ENCODE measurements at regions not wholly inside any gene's neighbourhood (a gene's known extent, or its start where the extent isn't known, plus 50 kb on each side); places are given as distances from the start of the nearest gene placed in this dataset.
A peak's percentile ranks its signal among the peaks of the same experiment; 100 is the strongest.

- Mint-ChIP-seq H3K27ac (no peak overlapping the region), H3K9me3 (peaks cover under 1% of the 10 kb centered on the region in 2 donors)
- DNase-seq (ENCODE audit: low spot score in 2 of 2), result no peak
Measured at GRCh38 chr2:122884889-122885288, 1129.4 kb downstream of the TSN start.

GRCh38 chr2:122885436-122885835, 1130.0 kb downstream of the TSN start:
- H3K9me3 Mint-ChIP-seq, result peaks cover 6% of the 10 kb centered on the region in 2 donors
- H3K36me3 Mint-ChIP-seq, result no peaks in the 10 kb centered on the region
- DNase-seq (ENCODE audit: low spot score in 2 of 2) (no peak), ATAC-seq (no peak)
- H3K27ac Mint-ChIP-seq, result no peak overlapping the region

More at GRCh38 chr2:122884889-122885288, 1129.4 kb downstream of the TSN start:
- no peak for ATAC-seq
- H3K36me3 Mint-ChIP-seq, result no peaks in the 10 kb centered on the region

- Mint-ChIP-seq H3K27ac (no peak overlapping the region), H3K36me3 (no peaks in the 10 kb centered on the region), H3K9me3 (peaks cover 7% of the 10 kb centered on the region in 2 donors)
- ATAC-seq, result no peak
- DNase-seq (ENCODE audit: low spot score in 2 of 2), result no peak
Measured at GRCh38 chr2:122886479-122887145, 1131.2 kb downstream of the TSN start.

- no peak for ATAC-seq
- peaks cover 26 to 30% of the 10 kb centered on the region in 2 donors for H3K9me3 Mint-ChIP-seq
- H3K27ac Mint-ChIP-seq, result no peak overlapping the region
- H3K36me3 Mint-ChIP-seq, result no peaks in the 10 kb centered on the region
- DNase-seq (ENCODE audit: low spot score in 2 of 2), result no peak
Measured at GRCh38 chr2:122899614-122900013, 1125.5 kb upstream of the CNTNAP5 start.

- H3K27ac Mint-ChIP-seq, result no peak overlapping the region
- H3K36me3 Mint-ChIP-seq, result no peaks in the 10 kb centered on the region
- peaks cover 3 to 12% of the 10 kb centered on the region in 2 donors for H3K9me3 Mint-ChIP-seq
- DNase-seq (ENCODE audit: low spot score in 2 of 2), result no peak
- no peak for ATAC-seq
Measured at GRCh38 chr2:122905431-122905830, 1119.7 kb upstream of the CNTNAP5 start.

GRCh38 chr2:122908159-122908558, 1116.9 kb upstream of the CNTNAP5 start:
- Mint-ChIP-seq H3K9me3 (peaks cover 5 to 8% of the 10 kb centered on the region in 2 donors), H3K36me3 (no peaks in the 10 kb centered on the region), H3K27ac (no peak overlapping the region)
- ATAC-seq, result no peak
- DNase-seq (ENCODE audit: low spot score in 2 of 2), result no peak

GRCh38 chr2:122927197-122927596, 1097.9 kb upstream of the CNTNAP5 start:
- Mint-ChIP-seq H3K27ac (no peak overlapping the region), H3K36me3 (peaks cover 7 to 15% of the 10 kb centered on the region in 2 donors), H3K9me3 (peaks cover 25 to 29% of the 10 kb centered on the region in 2 donors)
- DNase-seq (ENCODE audit: low spot score in 2 of 2) (no peak), ATAC-seq (no peak)

- peaks cover 7 to 15% of the 10 kb centered on the region in 2 donors for H3K36me3 Mint-ChIP-seq
- H3K27ac Mint-ChIP-seq, result no peak overlapping the region
- no peak for ATAC-seq
- DNase-seq (ENCODE audit: low spot score in 2 of 2), result no peak
- H3K9me3 Mint-ChIP-seq, result peaks cover 25 to 29% of the 10 kb centered on the region in 2 donors
Measured at GRCh38 chr2:122927710-122928557, 1097.2 kb upstream of the CNTNAP5 start.

- DNase-seq (ENCODE audit: low spot score in 2 of 2), result no peak
- Mint-ChIP-seq H3K9me3 (peaks cover 22 to 25% of the 10 kb centered on the region in 2 donors), H3K36me3 (peaks cover 7 to 15% of the 10 kb centered on the region in 2 donors), H3K27ac (peak overlapping the region in 1 of 2 donors; percentile 24)
- no peak for ATAC-seq
Measured at GRCh38 chr2:122929347-122929746, 1095.7 kb upstream of the CNTNAP5 start.

GRCh38 chr2:122935506-122935905, 1089.6 kb upstream of the CNTNAP5 start:
- DNase-seq (ENCODE audit: low spot score in 2 of 2), result no peak
- peaks cover 0 to 11% of the 10 kb centered on the region in 2 donors for H3K9me3 Mint-ChIP-seq
- no peak for ATAC-seq
- no peaks in the 10 kb centered on the region for H3K36me3 Mint-ChIP-seq
- H3K27ac Mint-ChIP-seq, result no peak overlapping the region

- Mint-ChIP-seq H3K9me3 (peaks cover 5 to 7% of the 10 kb centered on the region in 2 donors), H3K36me3 (no peaks in the 10 kb centered on the region), H3K27ac (no peak overlapping the region)
- ATAC-seq, result no peak
- no peak for DNase-seq (ENCODE audit: low spot score in 2 of 2)
Measured at GRCh38 chr2:122939796-122940195, 1085.3 kb upstream of the CNTNAP5 start.

- no peak for ATAC-seq
- Mint-ChIP-seq H3K27ac (no peak overlapping the region), H3K36me3 (peaks cover 0 to 9% of the 10 kb centered on the region in 2 donors), H3K9me3 (peaks cover 25 to 30% of the 10 kb centered on the region in 2 donors)
- DNase-seq (ENCODE audit: low spot score in 2 of 2), result no peak
Measured at GRCh38 chr2:122949523-122949922, 1075.6 kb upstream of the CNTNAP5 start.

- Mint-ChIP-seq H3K36me3 (no peaks in the 10 kb centered on the region), H3K27ac (no peak overlapping the region), H3K9me3 (peaks cover 8 to 13% of the 10 kb centered on the region in 2 donors)
- ATAC-seq (no peak), DNase-seq (ENCODE audit: low spot score in 2 of 2) (no peak)
Measured at GRCh38 chr2:122955776-122956175, 1069.3 kb upstream of the CNTNAP5 start.

- no peak for DNase-seq (ENCODE audit: low spot score in 2 of 2)
- Mint-ChIP-seq H3K36me3 (no peaks in the 10 kb centered on the region), H3K27ac (no peak overlapping the region), H3K9me3 (peaks cover 0 to 4% of the 10 kb centered on the region in 2 donors)
- peak in 1 of 2 donors; percentile 13 for ATAC-seq
Measured at GRCh38 chr2:122960759-122961641, 1064.1 kb upstream of the CNTNAP5 start.

- H3K9me3 Mint-ChIP-seq, result peaks cover 3 to 25% of the 10 kb centered on the region in 2 donors
- ATAC-seq (no peak), DNase-seq (ENCODE audit: low spot score in 2 of 2) (no peak)
- H3K27ac Mint-ChIP-seq, result no peak overlapping the region
- H3K36me3 Mint-ChIP-seq, result peaks cover 0 to 7% of the 10 kb centered on the region in 2 donors
Measured at GRCh38 chr2:122966461-122966860, 1058.6 kb upstream of the CNTNAP5 start.

GRCh38 chr2:122977580-122977979, 1047.5 kb upstream of the CNTNAP5 start:
- Mint-ChIP-seq H3K9me3 (peaks cover 7 to 10% of the 10 kb centered on the region in 2 donors), H3K36me3 (no peaks in the 10 kb centered on the region), H3K27ac (no peak overlapping the region)
- DNase-seq (ENCODE audit: low spot score in 2 of 2), result no peak
- ATAC-seq, result no peak
